ENCODE measurements at regions not wholly inside any gene's neighbourhood (a gene's known extent, or its start where the extent isn't known, plus 50 kb on each side); places are given as distances from the start of the nearest gene placed in this dataset.

- no peak for TF ChIP-seq CTCF (IDR thresholded peaks at IDR 0.05)
- WGBS, 2 donors = 68 to 76% methylated on average over 3 of the region's 3 CpGs
- H3K9me3 ChIP-seq = no peaks in the 10 kb centered on the region
- H3K36me3 ChIP-seq (replicated peaks in 1 of 2; ENCODE audit: insufficient read depth in 1 of 2, low read depth in 2 of 2) = no peaks in the 10 kb centered on the region
- H3K4me3 ChIP-seq = no peak overlapping the region
- intact Hi-C loops (cut with DNase I) = no loop called here
- no peak overlapping the region for H3K27ac ChIP-seq
- H3K27me3 ChIP-seq = no peaks in the 10 kb centered on the region
- no peaks in the 10 kb centered on the region for H3K4me1 ChIP-seq
- DNase-seq = no peak
- ATAC-seq = no peak
These were observed 67.7 kb upstream of the ITGA4 start for GRCh38 chr2:181389524-181389923.

GRCh38 chr2:181393472-181393871 lies 63.7 kb upstream of the ITGA4 start:
- Histone ChIP-seq H3K9me3 (no peaks in the 10 kb centered on the region), H3K4me3 (no peak overlapping the region), H3K36me3 (replicated peaks in 1 of 2; ENCODE audit: insufficient read depth in 1 of 2, low read depth in 2 of 2) (no peaks in the 10 kb centered on the region), H3K27ac (no peak overlapping the region), H3K4me1 (no peaks in the 10 kb centered on the region), H3K27me3 (no peaks in the 10 kb centered on the region)
- DNase-seq (no peak), ATAC-seq (no peak)
- TF ChIP-seq CTCF (IDR thresholded peaks at IDR 0.05) (no peak), POLR2A (IDR thresholded peaks at IDR 0.05) (no peak)
- intact Hi-C loops (cut with DNase I) = no loop called here
- 6 to 18% methylated on average over 1 of the region's 1 CpG for WGBS, 2 donors

- no peaks in the 10 kb centered on the region for H3K36me3 ChIP-seq (replicated peaks in 1 of 2; ENCODE audit: insufficient read depth in 1 of 2, low read depth in 2 of 2)
- no peak overlapping the region for H3K4me3 ChIP-seq
- intact Hi-C loops (cut with DNase I) = no loop called here
- no peak overlapping the region for H3K27ac ChIP-seq
- ATAC-seq = no peak
- no peaks in the 10 kb centered on the region for H3K9me3 ChIP-seq
- H3K27me3 ChIP-seq = no peaks in the 10 kb centered on the region
- H3K4me1 ChIP-seq = no peaks in the 10 kb centered on the region
- 39 to 56% methylated on average over 4 of the region's 4 CpGs for WGBS, 2 donors
- TF ChIP-seq CTCF (IDR thresholded peaks at IDR 0.05) (no peak), POLR2A (IDR thresholded peaks at IDR 0.05) (no peak)
- DNase-seq = no peak
These were observed 62.3 kb upstream of the ITGA4 start for GRCh38 chr2:181394741-181395437.

- Histone ChIP-seq H3K36me3 (replicated peaks in 1 of 2; ENCODE audit: insufficient read depth in 1 of 2, low read depth in 2 of 2) (no peaks in the 10 kb centered on the region), H3K27me3 (no peaks in the 10 kb centered on the region), H3K4me1 (no peaks in the 10 kb centered on the region), H3K4me3 (no peak overlapping the region), H3K9me3 (no peaks in the 10 kb centered on the region), H3K27ac (no peak overlapping the region)
- ATAC-seq (no peak), DNase-seq (no peak)
- 63 to 91% methylated on average over 2 of the region's 2 CpGs for WGBS, 2 donors
- no peak for TF ChIP-seq CTCF (IDR thresholded peaks at IDR 0.05)
- no peak for TF ChIP-seq POLR2A (IDR thresholded peaks at IDR 0.05)
- intact Hi-C loops (cut with DNase I) = no loop called here
These were observed 61.3 kb upstream of the ITGA4 start for GRCh38 chr2:181395851-181396250.
